HEK293T (cell line): ENCODE measurements at regions not wholly inside any gene's neighbourhood (a gene's known extent, or its start where the extent isn't known, plus 50 kb on each side); places are given as distances from the start of the nearest gene placed in this dataset.
A peak's percentile ranks its signal among the peaks of the same experiment; 100 is the strongest.

ENCODE experiments used
- CTCF ChIA-PET: fragments of 350-600 bp; formaldehyde crosslinking; extraction: SDS; loops from one replicate; lab custom pipeline; 2021; ENCODE audit warnings: antibody characterized with exemption, inconsistent platforms; lab: Yijun Ruan, JAX
- POLR2A ChIA-PET: fragments of 350-600 bp; formaldehyde crosslinking; extraction: SDS; loops from one replicate; lab custom pipeline; 2020; ENCODE audit warnings: antibody characterized with exemption, inconsistent platforms; lab: Yijun Ruan, JAX
- DNase-seq: peaks from one replicate; pipeline ENCODE4 v3.0.0; 2012; ENCODE audit warnings: mixed read lengths; ENCODE audit errors: extremely low spot score
- ARNT ChIP-seq: fragments of 450-650 bp; IDR thresholded peaks from 2 replicates; pipeline ENCODE4 v1.6.1; 2017; ENCODE audit warnings: mild to moderate bottlenecking
- BHLHE40 ChIP-seq: fragments of 450-650 bp; IDR thresholded peaks from 2 replicates; pipeline ENCODE4 v1.6.1; 2016; ENCODE audit warnings: mild to moderate bottlenecking, moderate library complexity, borderline replicate concordance
- CTBP1 ChIP-seq: fragments of 450-650 bp; IDR thresholded peaks from 2 replicates; pipeline ENCODE4 v1.6.1; 2016; ENCODE audit warnings: borderline replicate concordance
- ELF4 ChIP-seq: fragments of 450-650 bp; IDR thresholded peaks from 2 replicates; pipeline ENCODE4 v1.6.1; 2017; ENCODE audit warnings: antibody characterized with exemption
- FOXA1 ChIP-seq: fragments of 450-650 bp; IDR thresholded peaks from 2 replicates; pipeline ENCODE4 v1.6.1; 2016; ENCODE audit warnings: mild to moderate bottlenecking
- FOXK2 ChIP-seq: fragments of 450-650 bp; IDR thresholded peaks from 2 replicates; pipeline ENCODE4 v1.6.1; 2016; ENCODE audit warnings: mild to moderate bottlenecking
- FOXM1 ChIP-seq: fragments of 450-650 bp; IDR thresholded peaks from 2 replicates; pipeline ENCODE4 v1.6.1; 2017; ENCODE audit warnings: mild to moderate bottlenecking, borderline replicate concordance
- HDGF ChIP-seq: fragments of 450-650 bp; IDR thresholded peaks from 2 replicates; pipeline ENCODE4 v1.6.1; 2017; ENCODE audit warnings: antibody characterized with exemption, borderline replicate concordance
- L3MBTL2 ChIP-seq: fragments of 450-650 bp; conservative IDR thresholded peaks from 2 replicates; pipeline ENCODE4 v1.6.1; 2016; ENCODE audit warnings: mild to moderate bottlenecking
- LEF1 ChIP-seq: fragments of 450-650 bp; IDR thresholded peaks from 2 replicates; pipeline ENCODE4 v1.6.1; 2017; ENCODE audit warnings: mild to moderate bottlenecking, borderline replicate concordance
- NFRKB ChIP-seq: fragments of 450-650 bp; IDR thresholded peaks from 2 replicates; pipeline ENCODE4 v1.6.1; 2016; ENCODE audit warnings: mild to moderate bottlenecking, moderate library complexity
- SP1 ChIP-seq: fragments of 450-650 bp; IDR thresholded peaks from 2 replicates; pipeline ENCODE4 v1.6.1; 2017
- SUZ12 ChIP-seq: fragments of 450-650 bp; IDR thresholded peaks from 2 replicates; pipeline ENCODE4 v1.6.1; 2016; ENCODE audit warnings: mild to moderate bottlenecking
- TARDBP ChIP-seq: fragments of 450-650 bp; IDR thresholded peaks from 2 replicates; pipeline ENCODE4 v1.6.1; 2016
- ZNF384 ChIP-seq: fragments of 450-650 bp; IDR thresholded peaks from 2 replicates; pipeline ENCODE4 v1.6.1; 2016
- TF ChIP-seq, protein P1 (sequence below): fragments of 450-650 bp; IDR thresholded peaks from 2 replicates; pipeline ENCODE4 v1.6.1; 2016

DNA sequence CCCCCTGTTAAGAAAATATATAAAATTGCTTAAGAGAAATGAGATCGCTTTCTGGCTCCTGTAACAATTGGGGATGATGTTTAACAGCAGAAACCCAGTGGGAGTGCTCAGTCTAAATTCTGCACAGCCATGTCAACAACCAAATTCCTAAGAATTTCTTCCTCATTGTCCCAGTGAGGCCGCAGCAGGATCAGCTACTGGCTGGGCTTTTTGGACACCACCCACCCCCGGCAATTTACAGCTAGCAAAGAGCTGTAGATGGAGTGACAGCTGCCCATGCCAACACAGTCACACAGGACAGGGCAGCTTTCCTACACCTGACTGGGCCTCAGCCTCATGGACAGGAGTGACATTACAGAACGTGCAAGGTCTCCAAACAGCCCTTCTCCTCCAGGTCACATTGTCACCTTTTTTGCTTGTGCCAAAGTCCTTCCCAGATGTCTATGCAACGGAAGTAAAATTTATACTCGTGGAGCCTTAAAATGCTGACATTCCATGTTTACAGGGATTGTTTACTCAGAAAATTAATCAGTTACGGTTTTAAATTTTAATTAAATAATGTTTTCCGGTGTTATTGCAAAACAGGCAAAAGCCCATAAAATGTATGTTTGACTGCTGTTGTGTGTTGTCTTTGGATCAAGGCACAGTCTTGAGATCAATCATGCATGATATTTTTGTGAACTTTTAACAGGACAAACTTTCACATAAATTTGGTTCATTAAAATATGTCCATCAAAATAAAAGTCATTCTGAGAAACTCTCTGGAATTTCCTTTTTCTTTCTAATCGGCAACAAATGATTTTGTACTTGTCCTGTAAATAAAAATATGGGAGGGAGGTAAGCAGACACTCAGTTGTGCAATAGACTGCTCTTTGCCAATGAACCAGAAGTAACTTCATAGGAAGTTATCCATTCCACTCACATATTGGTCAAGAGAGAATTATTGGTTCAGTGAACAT, 943.2 kb downstream of the MCTP2 start:
- DNase-seq = no peak
- POLR2A ChIA-PET = no interaction called here
- CTCF ChIA-PET = interaction anchor here (0.6 kb wide), 1 partner anchor 651 kb away, joined by 3 read pairs; no protein-coding TSS in a partner anchor

GRCh38 chr15:95175914-95176658, 944.7 kb downstream of the MCTP2 start:
- ChIA-PET CTCF (no interaction called here), POLR2A (interaction anchor here (0.7 kb wide), 1 partner anchor 13 kb away, joined by 3 read pairs; no protein-coding TSS in a partner anchor)
- TF ChIP-seq FOXK2 (no peak), CTBP1 (no peak), SP1 (no peak), HDGF (no peak), NFRKB (no peak), FOXM1 (no peak), LEF1 (no peak), SUZ12 (no peak), ELF4 (no peak), ZNF384 (no peak)
- TF ChIP-seq, protein P1, sequence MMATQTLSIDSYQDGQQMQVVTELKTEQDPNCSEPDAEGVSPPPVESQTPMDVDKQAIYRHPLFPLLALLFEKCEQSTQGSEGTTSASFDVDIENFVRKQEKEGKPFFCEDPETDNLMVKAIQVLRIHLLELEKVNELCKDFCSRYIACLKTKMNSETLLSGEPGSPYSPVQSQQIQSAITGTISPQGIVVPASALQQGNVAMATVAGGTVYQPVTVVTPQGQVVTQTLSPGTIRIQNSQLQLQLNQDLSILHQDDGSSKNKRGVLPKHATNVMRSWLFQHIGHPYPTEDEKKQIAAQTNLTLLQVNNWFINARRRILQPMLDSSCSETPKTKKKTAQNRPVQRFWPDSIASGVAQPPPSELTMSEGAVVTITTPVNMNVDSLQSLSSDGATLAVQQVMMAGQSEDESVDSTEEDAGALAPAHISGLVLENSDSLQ = no peak
- DNase-seq = no peak

More for the DNA sequence above, 943.2 kb downstream of the MCTP2 start:
- TF ChIP-seq FOXK2 (0 out of 2 replicates have a peak, but pooled peaks have one; percentile 43), NFRKB (no peak), CTBP1 (peak; percentile 34; the same call in 1 of the 2 replicates), L3MBTL2 (no peak; the same call in 1 of the 2 replicates)
- TF ChIP-seq, protein P1 = peak; percentile 79

DNA sequence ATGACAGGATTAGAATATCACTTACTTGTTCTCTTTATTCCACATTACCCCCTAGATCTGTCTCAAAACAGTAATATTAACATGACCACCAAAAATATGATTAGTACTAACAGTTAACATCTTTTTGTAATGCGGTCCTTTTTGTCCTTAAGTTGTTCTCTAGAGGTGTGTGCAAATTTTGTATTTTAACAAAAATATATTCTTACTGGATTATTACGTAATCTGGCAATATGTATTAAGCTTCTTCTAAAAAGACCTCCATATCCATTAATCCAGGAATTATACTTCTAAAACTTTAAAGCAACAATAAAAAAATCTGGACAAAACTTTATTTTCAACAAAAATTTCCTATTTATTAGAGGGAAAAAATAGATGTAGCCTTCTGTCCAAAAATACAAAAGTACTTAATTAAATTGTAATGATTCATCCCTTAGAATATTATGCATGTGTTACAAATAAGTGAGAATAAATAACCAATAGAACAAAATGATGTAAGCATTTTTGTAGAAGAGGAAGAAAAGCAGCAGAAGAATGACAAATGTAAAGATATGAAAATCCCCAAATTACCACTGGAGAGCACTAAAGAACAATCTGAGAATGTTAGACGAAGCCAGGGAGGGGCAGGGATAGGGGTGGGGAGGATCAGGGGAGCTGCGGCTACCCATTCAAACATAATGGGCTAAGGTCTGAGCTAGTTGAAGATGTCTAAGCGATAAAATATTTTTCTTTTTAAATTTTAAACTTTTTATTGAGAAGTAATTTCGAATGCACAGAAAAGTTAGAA, 945.6 kb downstream of the MCTP2 start:
- ChIA-PET POLR2A (no interaction called here), CTCF (no interaction called here)
- TF ChIP-seq SP1 = no peak
- TF ChIP-seq SUZ12 = no peak
- no peak for TF ChIP-seq BHLHE40
- TF ChIP-seq HDGF = no peak
- TF ChIP-seq FOXK2 = no peak
- TF ChIP-seq L3MBTL2 = no peak
- no peak for TF ChIP-seq TARDBP
- TF ChIP-seq ZNF384 = no peak
- no peak for TF ChIP-seq ARNT
- no peak for TF ChIP-seq CTBP1
- no peak for TF ChIP-seq NFRKB
- TF ChIP-seq ELF4 = no peak
- TF ChIP-seq LEF1 = no peak
- no peak for TF ChIP-seq FOXA1
- DNase-seq = no peak

- no peak for DNase-seq
- no peak for TF ChIP-seq SP1
- no peak for TF ChIP-seq FOXK2
- TF ChIP-seq TARDBP = no peak
- no peak for TF ChIP-seq ZNF384
- TF ChIP-seq BHLHE40 = no peak
- no peak for TF ChIP-seq ELF4
- TF ChIP-seq L3MBTL2 = no peak
- TF ChIP-seq FOXM1 = no peak
- no peak for TF ChIP-seq CTBP1
- TF ChIP-seq HDGF = no peak
- ChIA-PET CTCF (no interaction called here), POLR2A (no interaction called here)
Observed at GRCh38 chr15:95180530-95180929, 949.2 kb downstream of the MCTP2 start.

DNA sequence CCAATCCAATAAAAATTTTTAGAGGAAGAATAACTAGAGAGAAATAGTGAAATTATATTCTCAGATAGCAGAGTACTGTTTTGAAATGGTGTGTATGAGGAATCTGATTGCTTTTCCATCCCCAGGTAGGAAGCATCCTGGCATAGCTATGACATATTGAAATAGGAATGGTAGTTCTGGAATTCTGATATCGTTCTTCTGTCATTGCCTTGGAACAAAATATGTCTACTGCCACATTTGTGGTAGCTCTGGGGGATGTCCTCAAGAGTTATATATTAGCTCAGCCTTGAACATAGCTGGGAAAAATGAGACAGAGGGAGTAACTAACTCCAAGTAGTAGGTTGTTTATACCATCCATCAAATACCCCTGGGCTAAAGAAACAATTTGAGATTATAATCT, 950.7 kb downstream of the MCTP2 start:
- CTCF ChIA-PET = interaction anchor here (0.6 kb wide), 1 partner anchor 8 kb away, joined by 6 read pairs; no protein-coding TSS in a partner anchor
- DNase-seq = no peak
- POLR2A ChIA-PET = no interaction called here
- TF ChIP-seq L3MBTL2 (no peak), FOXA1 (no peak), SUZ12 (no peak), ARNT (no peak), HDGF (no peak), CTBP1 (no peak), FOXM1 (no peak), ZNF384 (no peak), NFRKB (no peak), LEF1 (no peak)
- TF ChIP-seq, protein P1 = no peak
